D721Med (cell line): ENCODE measurements at regions not wholly inside any gene's neighbourhood (a gene's known extent, or its start where the extent isn't known, plus 50 kb on each side); places are given as distances from the start of the nearest gene placed in this dataset.
"Not testable (repeated sequence)": the region's sequence is repeated elsewhere in the genome, so short reads cannot be mapped to it uniquely, and the experiment has no call there.

Experiments
- DNase-seq: peaks from one replicate; pipeline ENCODE4 v3.0.0; 2011; ENCODE audit warnings: low spot score; ENCODE audit not compliant: insufficient read length
- FAIRE-seq: peaks from 2 replicates; lab custom pipeline; 2011; peaks lifted over from hg19 to GRCh38; lab: Jason Lieb, UNC
- TF ChIP-seq, protein P1 (sequence below): IDR thresholded peaks from 2 replicates; pipeline ENCODE4 v1.5.1; 2012; ENCODE audit warnings: mild to moderate bottlenecking, control low read depth; ENCODE audit not compliant: insufficient read depth; ENCODE audit errors: missing control alignments

GRCh38 chr14:37776791-37777499, 181.5 kb downstream of the TTC6 start:
- no peak for DNase-seq
- no peak for FAIRE-seq
- TF ChIP-seq, protein P1, sequence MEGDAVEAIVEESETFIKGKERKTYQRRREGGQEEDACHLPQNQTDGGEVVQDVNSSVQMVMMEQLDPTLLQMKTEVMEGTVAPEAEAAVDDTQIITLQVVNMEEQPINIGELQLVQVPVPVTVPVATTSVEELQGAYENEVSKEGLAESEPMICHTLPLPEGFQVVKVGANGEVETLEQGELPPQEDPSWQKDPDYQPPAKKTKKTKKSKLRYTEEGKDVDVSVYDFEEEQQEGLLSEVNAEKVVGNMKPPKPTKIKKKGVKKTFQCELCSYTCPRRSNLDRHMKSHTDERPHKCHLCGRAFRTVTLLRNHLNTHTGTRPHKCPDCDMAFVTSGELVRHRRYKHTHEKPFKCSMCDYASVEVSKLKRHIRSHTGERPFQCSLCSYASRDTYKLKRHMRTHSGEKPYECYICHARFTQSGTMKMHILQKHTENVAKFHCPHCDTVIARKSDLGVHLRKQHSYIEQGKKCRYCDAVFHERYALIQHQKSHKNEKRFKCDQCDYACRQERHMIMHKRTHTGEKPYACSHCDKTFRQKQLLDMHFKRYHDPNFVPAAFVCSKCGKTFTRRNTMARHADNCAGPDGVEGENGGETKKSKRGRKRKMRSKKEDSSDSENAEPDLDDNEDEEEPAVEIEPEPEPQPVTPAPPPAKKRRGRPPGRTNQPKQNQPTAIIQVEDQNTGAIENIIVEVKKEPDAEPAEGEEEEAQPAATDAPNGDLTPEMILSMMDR, result no peak

- DNase-seq, result no peak
- FAIRE-seq, result no peak
- TF ChIP-seq, protein P1, result no peak
Observed at GRCh38 chr14:37778135-37778943, 182.9 kb downstream of the TTC6 start.

DNA sequence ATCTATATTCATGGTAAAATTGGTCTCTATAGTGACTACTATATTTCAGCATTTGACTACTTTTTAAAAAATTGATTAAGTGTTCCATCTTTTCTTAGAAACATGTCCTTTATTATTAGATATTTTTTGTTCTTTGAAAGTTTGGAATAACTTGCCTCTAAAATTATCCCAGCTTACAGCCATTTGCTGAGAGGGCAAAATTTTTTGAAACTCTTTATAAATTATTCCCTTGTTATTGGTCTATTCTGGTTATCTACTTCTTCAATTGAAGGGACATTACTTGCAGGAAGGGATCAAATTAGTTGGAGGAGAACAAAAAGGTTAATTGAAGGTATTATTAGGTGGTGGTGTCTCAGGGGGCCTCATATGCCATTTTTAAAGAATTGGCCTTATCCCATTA, 184.1 kb downstream of the TTC6 start:
- TF ChIP-seq, protein P1, result no peak

GRCh38 chr14:37780731-37781130, 185.3 kb downstream of the TTC6 start:
- FAIRE-seq, DNase-seq: not testable (repeated sequence)

More for the DNA sequence above, 184.1 kb downstream of the TTC6 start:
- FAIRE-seq (no peak), DNase-seq (no peak)

- FAIRE-seq, DNase-seq: not testable (repeated sequence)
Observed at GRCh38 chr14:37784203-37784826, 188.9 kb downstream of the TTC6 start.

DNA sequence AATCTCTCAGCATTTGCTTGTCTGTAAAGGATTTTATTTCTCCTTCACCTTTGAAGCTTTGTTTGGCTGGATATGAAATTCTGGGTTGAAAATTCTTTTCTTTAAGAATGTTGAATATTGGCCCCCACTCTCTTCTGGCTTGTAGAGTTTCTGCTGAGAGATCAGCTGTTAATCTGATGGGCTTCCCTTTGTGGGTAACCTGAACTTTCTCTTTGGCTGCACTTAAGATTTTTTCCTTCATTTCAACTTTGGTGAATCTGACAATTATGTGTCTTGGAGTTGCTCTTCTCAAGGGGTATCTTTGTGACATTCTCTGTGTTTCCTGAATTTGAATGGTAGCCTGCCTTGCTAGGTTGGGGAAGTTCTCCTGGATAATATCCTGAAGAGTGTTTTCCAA, 189.4 kb downstream of the TTC6 start:
- not testable (repeated sequence) for FAIRE-seq, DNase-seq

DNA sequence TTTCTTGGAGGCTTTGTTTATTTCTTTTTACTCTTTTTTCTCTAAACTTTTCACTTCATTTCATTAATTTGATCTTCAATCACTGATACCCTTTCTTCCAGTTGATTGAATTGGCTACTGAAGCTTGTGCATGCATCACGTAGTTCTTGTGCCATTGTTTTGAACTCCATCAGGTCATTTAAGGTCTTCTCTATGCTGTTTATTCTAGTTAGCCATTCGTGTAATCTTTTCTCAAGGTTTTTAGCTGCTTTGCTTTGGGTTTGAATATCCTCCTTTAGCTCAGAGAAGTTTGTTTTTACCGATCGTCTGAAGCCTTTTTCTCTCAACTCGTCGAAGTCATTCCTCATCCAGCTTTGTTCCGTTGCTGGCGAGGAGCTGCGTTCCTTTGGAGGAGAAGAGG, 189.9 kb downstream of the TTC6 start:
- not testable (repeated sequence) for FAIRE-seq, DNase-seq

- FAIRE-seq, DNase-seq: not testable (repeated sequence)
Observed at GRCh38 chr14:37786114-37786625, 190.7 kb downstream of the TTC6 start.

DNA sequence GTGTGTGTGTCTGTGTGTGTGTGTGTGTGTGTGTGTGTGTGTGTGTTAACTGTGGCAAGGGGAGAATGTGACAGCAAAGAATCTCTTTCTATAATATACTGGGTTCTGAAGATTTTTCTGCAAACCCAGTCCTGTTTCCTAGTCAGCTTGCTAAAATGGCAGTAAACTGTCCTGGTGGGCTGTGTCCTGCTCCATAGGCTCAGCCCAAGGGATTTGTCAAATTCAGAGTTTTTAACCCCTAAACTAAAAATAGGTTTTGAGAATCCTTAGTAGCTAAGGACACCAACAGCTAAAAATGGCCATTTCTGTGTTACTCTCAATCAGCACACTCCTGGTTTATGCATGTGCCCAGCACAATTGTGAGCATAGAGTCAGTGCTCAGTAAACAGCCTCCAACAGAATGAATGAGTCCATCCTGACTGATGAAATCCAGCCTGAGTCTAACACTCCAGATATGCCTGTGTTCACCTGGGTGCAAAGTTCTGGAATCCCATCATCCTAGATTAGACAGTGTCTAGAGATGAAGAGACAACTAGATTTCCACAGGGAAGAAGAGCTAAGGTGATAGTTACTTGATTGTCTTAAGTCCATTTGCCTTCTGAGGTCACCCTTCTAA, 192.6 kb downstream of the TTC6 start:
- DNase-seq (no peak), FAIRE-seq (no peak)
- TF ChIP-seq, protein P1, result no peak
